ENCODE measurements at regions not wholly inside any gene's neighbourhood (a gene's known extent, or its start where the extent isn't known, plus 50 kb on each side); places are given as distances from the start of the nearest gene placed in this dataset.

DNA sequence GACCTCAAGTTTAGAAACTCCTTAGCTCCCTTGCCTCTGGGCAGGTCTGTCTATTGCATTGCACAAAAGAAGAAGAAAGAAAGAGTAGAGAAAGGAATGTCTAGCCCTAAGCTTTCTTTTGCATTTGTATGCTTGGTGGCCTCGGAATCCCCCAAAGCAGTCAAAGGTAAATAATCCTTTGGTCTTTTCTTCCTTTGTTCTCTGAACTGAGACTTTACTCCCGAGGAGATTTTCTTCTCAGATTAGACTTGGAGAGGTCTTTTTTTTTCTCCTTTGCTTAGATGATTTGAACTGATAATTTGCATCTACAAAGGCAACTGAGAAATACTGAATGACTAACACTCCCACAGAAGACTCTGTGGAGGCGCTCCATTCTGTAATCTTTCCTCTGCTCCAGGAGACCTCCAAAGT is 93.2 kb downstream of the AKR1D1 start:
- no peak for TF ChIP-seq CTCF (IDR thresholded peaks at IDR 0.05; ENCODE audit: insufficient read depth, low read depth, low read length)
- Histone ChIP-seq H3K27me3 (ENCODE audit: control insufficient read depth, insufficient read depth, low read length) (no peaks in the 10 kb centered on the region), H3K4me3 (ENCODE audit: low read depth, low read length) (no peak overlapping the region), H3K36me3 (ENCODE audit: control insufficient read depth, insufficient read depth, low read length) (no peaks in the 10 kb centered on the region)
- CTCF ChIA-PET, result no interaction called here
- DNase-seq (ENCODE audit: low read depth), result no peak
- POLR2A ChIA-PET, result no interaction called here

GRCh38 chr7:138170298-138170697 is 94.0 kb downstream of the AKR1D1 start:
- no peak for DNase-seq (ENCODE audit: low read depth)
- ChIA-PET CTCF (interaction anchor here (0.8 kb wide), 1 partner anchor 9 kb away, joined by 3 read pairs; no protein-coding TSS in a partner anchor), POLR2A (no interaction called here)
- Histone ChIP-seq H3K36me3 (ENCODE audit: control insufficient read depth, insufficient read depth, low read length) (no peaks in the 10 kb centered on the region), H3K27me3 (ENCODE audit: control insufficient read depth, insufficient read depth, low read length) (no peaks in the 10 kb centered on the region), H3K4me3 (ENCODE audit: low read depth, low read length) (no peak overlapping the region)
- TF ChIP-seq CTCF (IDR thresholded peaks at IDR 0.05; ENCODE audit: insufficient read depth, low read depth, low read length), result no peak

DNA sequence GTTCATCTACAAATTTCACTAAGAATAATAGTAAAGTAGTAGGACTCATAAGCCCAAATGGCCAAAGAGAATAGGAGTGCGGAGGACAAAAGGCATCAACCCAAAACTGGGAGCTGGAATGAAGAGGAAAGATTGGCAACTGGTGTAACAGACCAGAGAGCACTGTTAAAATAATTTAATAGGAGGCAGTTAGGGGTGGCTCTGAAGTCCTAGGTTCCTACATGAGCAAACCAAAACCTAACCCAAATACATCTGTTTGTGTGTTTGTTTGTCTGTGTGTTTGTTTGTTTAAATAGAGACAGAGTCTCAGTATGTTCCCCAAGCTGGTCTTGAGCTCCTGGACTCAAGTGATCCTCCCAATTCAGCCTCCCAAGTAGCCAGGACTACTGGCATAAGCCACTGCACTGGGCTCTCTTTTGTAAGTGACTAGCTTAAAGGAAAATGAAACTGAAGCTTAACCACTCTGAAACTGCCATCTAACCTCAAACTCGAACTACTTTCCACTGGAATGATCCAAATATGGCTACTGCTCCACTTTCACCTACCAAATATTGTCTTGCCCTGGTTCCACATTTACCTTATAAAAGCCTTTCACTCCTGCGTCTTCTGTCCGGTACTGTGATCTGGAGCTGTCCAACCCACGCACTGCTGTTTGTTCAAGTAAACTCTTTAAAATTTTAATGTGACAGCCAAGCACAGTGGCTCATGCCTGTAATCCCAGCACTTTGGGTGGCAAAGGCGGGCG is 94.9 kb downstream of the AKR1D1 start:
- ChIA-PET CTCF (interaction anchor here (0.8 kb wide), 1 partner anchor 10 kb away, joined by 3 read pairs; no protein-coding TSS in a partner anchor), POLR2A (no interaction called here)
- Histone ChIP-seq H3K36me3 (ENCODE audit: control insufficient read depth, insufficient read depth, low read length) (no peaks in the 10 kb centered on the region), H3K27me3 (ENCODE audit: control insufficient read depth, insufficient read depth, low read length) (no peaks in the 10 kb centered on the region), H3K4me3 (ENCODE audit: low read depth, low read length) (no peak overlapping the region)
- no peak for DNase-seq (ENCODE audit: low read depth)
- TF ChIP-seq CTCF (IDR thresholded peaks at IDR 0.05; ENCODE audit: insufficient read depth, low read depth, low read length), result no peak

- CTCF ChIA-PET, result interaction anchor here (0.7 kb wide), 1 partner anchor 851 kb away, joined by 3 read pairs; no protein-coding TSS in a partner anchor
- H3K4me3 ChIP-seq (ENCODE audit: low read depth, low read length), result no peak overlapping the region
- POLR2A ChIA-PET, result no interaction called here
- no peaks in the 10 kb centered on the region for H3K36me3 ChIP-seq (ENCODE audit: control insufficient read depth, insufficient read depth, low read length)
- no peak for DNase-seq (ENCODE audit: low read depth)
- TF ChIP-seq CTCF (IDR thresholded peaks at IDR 0.05; ENCODE audit: insufficient read depth, low read depth, low read length), result no peak
- no peaks in the 10 kb centered on the region for H3K27me3 ChIP-seq (ENCODE audit: control insufficient read depth, insufficient read depth, low read length)
Measured at GRCh38 chr7:138173548-138173947, 97.3 kb downstream of the AKR1D1 start.

DNA sequence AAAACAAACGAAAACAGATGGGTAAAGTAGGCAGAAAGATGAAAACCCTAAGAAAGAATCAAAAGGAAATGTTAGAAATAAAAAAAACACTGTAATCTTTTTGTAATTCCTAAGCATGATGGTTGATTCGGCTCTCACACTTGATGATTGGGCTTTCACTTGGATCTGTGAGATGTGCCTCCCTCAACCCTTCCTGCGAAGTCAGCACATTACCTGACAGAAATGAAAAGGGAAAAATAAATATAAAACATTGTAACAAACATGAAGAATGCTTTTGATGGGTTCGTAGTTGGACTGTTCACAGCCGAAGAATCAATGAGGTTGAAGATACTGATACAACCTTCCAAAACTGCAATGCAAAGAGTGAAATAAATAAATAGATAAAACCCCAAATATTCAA is 99.8 kb downstream of the AKR1D1 start:
- no peak for DNase-seq (ENCODE audit: low read depth)
- no peak overlapping the region for H3K4me3 ChIP-seq (ENCODE audit: low read depth, low read length)
- POLR2A ChIA-PET, result no interaction called here
- CTCF ChIA-PET, result interaction anchor here (1.2 kb wide), 1 partner anchor 15 kb away, joined by 3 read pairs; no protein-coding TSS in a partner anchor
- H3K27me3 ChIP-seq (ENCODE audit: control insufficient read depth, insufficient read depth, low read length), result no peaks in the 10 kb centered on the region
- no peaks in the 10 kb centered on the region for H3K36me3 ChIP-seq (ENCODE audit: control insufficient read depth, insufficient read depth, low read length)
- TF ChIP-seq CTCF (IDR thresholded peaks at IDR 0.05; ENCODE audit: insufficient read depth, low read depth, low read length), result no peak

All from BJ (cell line).